Sigmoid colon (tissue), 4 donors: ENCODE measurements at regions not wholly inside any gene's neighbourhood (a gene's known extent, or its start where the extent isn't known, plus 50 kb on each side); places are given as distances from the start of the nearest gene placed in this dataset.

Experiments
- CTCF ChIP-seq, 4 experiments: fragments of 450-650 bp in 3 of 4; fragments of 200-600 bp in 1 of 4; IDR thresholded peaks; one replicate each; pipeline ENCODE4 v1.5.1; 2016 to 2019; ENCODE audit warnings: antibody characterized with exemption in 4 of 4, mild to moderate bottlenecking in 3 of 4, moderate library complexity in 2 of 4
- EP300 ChIP-seq, 4 donors: sonication (generic); formaldehyde crosslinking; IDR thresholded peaks; one replicate each; pipeline ENCODE4 v1.6.1; 2017; ENCODE audit warnings: antibody characterized with exemption in 4 of 4
- POLR2A ChIP-seq, 2 donors: fragments of 450-650 bp; IDR thresholded peaks; one replicate each; pipeline ENCODE4 v1.6.1; 2016; ENCODE audit warnings: antibody characterized with exemption in 2 of 2, mild to moderate bottlenecking in 2 of 2, moderate library complexity in 2 of 2

DNA sequence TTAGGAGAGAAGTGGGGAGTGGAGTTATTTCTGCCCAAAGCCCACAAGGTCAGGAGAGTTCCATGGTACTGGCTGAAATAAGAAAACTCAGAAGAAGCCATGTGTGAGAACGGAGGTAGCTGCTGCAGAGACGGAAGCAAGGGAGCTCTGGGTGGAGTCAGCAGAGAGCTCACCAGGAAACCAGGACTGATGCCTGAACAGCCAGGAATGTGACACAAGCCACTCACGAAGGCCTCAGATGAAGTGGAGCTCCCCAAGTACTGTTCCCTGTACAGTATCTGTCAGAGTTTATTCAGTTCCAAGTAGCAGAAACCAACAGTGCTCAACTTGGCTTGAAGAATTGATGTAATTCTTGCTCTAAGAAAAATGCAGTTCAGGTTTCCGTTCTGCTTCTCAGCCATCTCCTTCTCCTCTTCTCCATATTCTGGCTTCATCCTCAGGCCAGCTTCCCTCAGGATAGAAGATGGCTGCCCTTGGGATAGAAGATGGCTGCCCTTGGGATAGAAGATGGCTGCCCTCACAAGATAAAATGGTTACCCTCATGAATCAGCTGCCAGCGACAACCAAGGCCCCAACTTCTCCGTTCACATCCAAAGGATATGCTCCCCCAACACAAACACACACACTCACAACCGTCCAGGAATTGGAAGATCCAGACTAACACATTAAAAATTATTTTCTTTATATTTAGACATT is 117.4 kb upstream of the SH3BP4 start:
- TF ChIP-seq CTCF (IDR thresholded peaks at IDR 0.05) (no peak), POLR2A (IDR thresholded peaks at IDR 0.05) (no peak), EP300 (IDR thresholded peaks at IDR 0.05) (no peak)
